ENCODE measurements at regions not wholly inside any gene's neighbourhood (a gene's known extent, or its start where the extent isn't known, plus 50 kb on each side); places are given as distances from the start of the nearest gene placed in this dataset.

- TF ChIP-seq POLR2AphosphoS5 (IDR thresholded peaks at IDR 0.05; ENCODE audit: low read depth, low read length) (no peak), REST (IDR thresholded peaks at IDR 0.05; ENCODE audit: insufficient read depth in 1 of 2, low read depth in 2 of 2, low read length in 2 of 2) (no peak), FOXP2 (optimal IDR thresholded peaks at IDR 0.05; ENCODE audit: borderline replicate concordance, extremely low read depth, extremely low read length, insufficient read depth) (no peak), SIN3A (IDR thresholded peaks at IDR 0.05; ENCODE audit: borderline replicate concordance, insufficient read depth, low read length) (no peak), TAF1 (IDR thresholded peaks at IDR 0.05; ENCODE audit: borderline replicate concordance, insufficient read depth, low read length) (no peak)
Observed at GRCh38 chr2:5393474-5393873, 298.7 kb upstream of the SOX11 start.

- no peak for TF ChIP-seq POLR2AphosphoS5 (IDR thresholded peaks at IDR 0.05; ENCODE audit: low read depth, low read length)
- no peak for TF ChIP-seq REST (IDR thresholded peaks at IDR 0.05; ENCODE audit: insufficient read depth in 1 of 2, low read depth in 2 of 2, low read length in 2 of 2)
- no peak for TF ChIP-seq TAF1 (IDR thresholded peaks at IDR 0.05; ENCODE audit: borderline replicate concordance, insufficient read depth, low read length)
- TF ChIP-seq FOXP2 (optimal IDR thresholded peaks at IDR 0.05; ENCODE audit: borderline replicate concordance, extremely low read depth, extremely low read length, insufficient read depth) = no peak
- no peak for TF ChIP-seq SIN3A (IDR thresholded peaks at IDR 0.05; ENCODE audit: borderline replicate concordance, insufficient read depth, low read length)
Observed at GRCh38 chr2:5394223-5394622, 298.0 kb upstream of the SOX11 start.

DNA sequence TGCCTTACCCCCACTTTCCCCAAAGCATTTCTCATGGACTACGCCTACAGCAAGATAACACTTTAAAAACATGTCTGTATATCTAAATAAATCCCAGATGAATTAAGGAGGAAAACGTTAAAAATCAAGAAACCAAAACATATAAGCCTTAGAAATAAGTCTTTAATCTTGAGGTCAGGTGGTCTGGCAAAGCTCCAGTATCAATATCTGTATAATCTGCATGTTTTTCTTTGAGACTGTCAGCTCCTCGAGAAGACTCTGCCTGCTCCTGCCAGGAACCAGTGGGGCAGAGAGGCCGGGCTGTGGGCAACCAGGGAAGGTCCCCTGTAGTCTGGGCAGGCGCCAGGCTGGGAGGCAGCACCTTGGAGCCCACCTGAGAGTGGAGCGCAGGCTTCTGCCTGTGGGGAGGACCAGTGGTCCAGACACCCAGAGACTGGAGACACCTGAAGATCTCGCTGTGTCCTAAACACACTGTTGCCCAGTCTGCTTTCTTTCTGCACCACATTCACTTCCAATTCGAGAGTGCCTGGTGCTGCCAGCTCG, 291.0 kb upstream of the SOX11 start:
- TF ChIP-seq FOXP2 (optimal IDR thresholded peaks at IDR 0.05; ENCODE audit: borderline replicate concordance, extremely low read depth, extremely low read length, insufficient read depth) (no peak), REST (IDR thresholded peaks at IDR 0.05; ENCODE audit: insufficient read depth in 1 of 2, low read depth in 2 of 2, low read length in 2 of 2) (no peak), POLR2AphosphoS5 (IDR thresholded peaks at IDR 0.05; ENCODE audit: low read depth, low read length) (no peak), SIN3A (IDR thresholded peaks at IDR 0.05; ENCODE audit: borderline replicate concordance, insufficient read depth, low read length) (no peak), TAF1 (IDR thresholded peaks at IDR 0.05; ENCODE audit: borderline replicate concordance, insufficient read depth, low read length) (no peak)

GRCh38 chr2:5403392-5403791, 288.8 kb upstream of the SOX11 start:
- TF ChIP-seq SIN3A (IDR thresholded peaks at IDR 0.05; ENCODE audit: borderline replicate concordance, insufficient read depth, low read length) = no peak
- TF ChIP-seq FOXP2 (optimal IDR thresholded peaks at IDR 0.05; ENCODE audit: borderline replicate concordance, extremely low read depth, extremely low read length, insufficient read depth) = no peak
- no peak for TF ChIP-seq REST (IDR thresholded peaks at IDR 0.05; ENCODE audit: insufficient read depth in 1 of 2, low read depth in 2 of 2, low read length in 2 of 2)
- no peak for TF ChIP-seq POLR2AphosphoS5 (IDR thresholded peaks at IDR 0.05; ENCODE audit: low read depth, low read length)
- no peak for TF ChIP-seq TAF1 (IDR thresholded peaks at IDR 0.05; ENCODE audit: borderline replicate concordance, insufficient read depth, low read length)
